ENCODE measurements at regions not wholly inside any gene's neighbourhood (a gene's known extent, or its start where the extent isn't known, plus 50 kb on each side); places are given as distances from the start of the nearest gene placed in this dataset.

GRCh38 chr18:73232933-73233332, 365.1 kb upstream of the NETO1 start:
- DNase-seq (ENCODE audit: low spot score) = peak; percentile 10
- in situ Hi-C loops (cut with MboI; ENCODE audit: low sequenced_read_pairs, unreplicated experiment) = no loop called here
- no peak for TF ChIP-seq CTCF (IDR thresholded peaks at IDR 0.05; ENCODE audit: borderline replicate concordance, control extremely low read depth, extremely low read depth, insufficient read depth, missing control alignments)

GRCh38 chr18:73220663-73221062, 352.9 kb upstream of the NETO1 start:
- TF ChIP-seq CTCF (IDR thresholded peaks at IDR 0.05; ENCODE audit: borderline replicate concordance, control extremely low read depth, extremely low read depth, insufficient read depth, missing control alignments) = no peak
- no peak for DNase-seq (ENCODE audit: low spot score)
- in situ Hi-C loops (cut with MboI; ENCODE audit: low sequenced_read_pairs, unreplicated experiment) = no loop called here

GRCh38 chr18:73218293-73218692, 350.5 kb upstream of the NETO1 start:
- DNase-seq (ENCODE audit: low spot score) = no peak
- no peak for TF ChIP-seq CTCF (IDR thresholded peaks at IDR 0.05; ENCODE audit: borderline replicate concordance, control extremely low read depth, extremely low read depth, insufficient read depth, missing control alignments)
- in situ Hi-C loops (cut with MboI; ENCODE audit: low sequenced_read_pairs, unreplicated experiment) = no loop called here

GRCh38 chr18:73214970-73215369, 347.2 kb upstream of the NETO1 start:
- no peak for TF ChIP-seq CTCF (IDR thresholded peaks at IDR 0.05; ENCODE audit: borderline replicate concordance, control extremely low read depth, extremely low read depth, insufficient read depth, missing control alignments)
- in situ Hi-C loops (cut with MboI; ENCODE audit: low sequenced_read_pairs, unreplicated experiment) = no loop called here
- DNase-seq (ENCODE audit: low spot score) = no peak

- in situ Hi-C loops (cut with MboI; ENCODE audit: low sequenced_read_pairs, unreplicated experiment) = no loop called here
- DNase-seq (ENCODE audit: low spot score) = no peak
- TF ChIP-seq CTCF (IDR thresholded peaks at IDR 0.05; ENCODE audit: borderline replicate concordance, control extremely low read depth, extremely low read depth, insufficient read depth, missing control alignments) = no peak
Observed at GRCh38 chr18:73212442-73212841, 344.7 kb upstream of the NETO1 start.

GRCh38 chr18:73201940-73202339, 334.2 kb upstream of the NETO1 start:
- in situ Hi-C loops (cut with MboI; ENCODE audit: low sequenced_read_pairs, unreplicated experiment) = no loop called here
- DNase-seq (ENCODE audit: low spot score) = no peak
- TF ChIP-seq CTCF (IDR thresholded peaks at IDR 0.05; ENCODE audit: borderline replicate concordance, control extremely low read depth, extremely low read depth, insufficient read depth, missing control alignments) = no peak

GRCh38 chr18:73199151-73199550, 331.4 kb upstream of the NETO1 start:
- no peak for TF ChIP-seq CTCF (IDR thresholded peaks at IDR 0.05; ENCODE audit: borderline replicate concordance, control extremely low read depth, extremely low read depth, insufficient read depth, missing control alignments)
- in situ Hi-C loops (cut with MboI; ENCODE audit: low sequenced_read_pairs, unreplicated experiment) = no loop called here
- no peak for DNase-seq (ENCODE audit: low spot score)

Measured in GM13976 (cell line).